ENCODE measurements at regions not wholly inside any gene's neighbourhood (a gene's known extent, or its start where the extent isn't known, plus 50 kb on each side); places are given as distances from the start of the nearest gene placed in this dataset.

- no peak for TF ChIP-seq CTCF (IDR thresholded peaks at IDR 0.05)
- no peak for TF ChIP-seq POLR2A (IDR thresholded peaks at IDR 0.05)
These were observed 93.5 kb upstream of the MVB12B start for GRCh38 chr9:126233175-126233574.
